Neural cell (in vitro differentiated cells): ENCODE measurements at regions not wholly inside any gene's neighbourhood (a gene's known extent, or its start where the extent isn't known, plus 50 kb on each side); places are given as distances from the start of the nearest gene placed in this dataset.

Experiments used
- H2AFZ ChIP-seq: fragments of 200-600, 300-800 bp; sonication (generic), shearing (Covaris generic); 2 replicates; pipeline ENCODE4 v1.6.0; 2014; ENCODE audit warnings: low read depth, mild to moderate bottlenecking, antibody characterized with exemption, low read length, moderate library complexity
- H3F3A ChIP-seq: fragments of 200-600 bp; shearing (Covaris generic); 2 replicates; pipeline ENCODE4 v1.6.1; 2016; ENCODE audit warnings: mild to moderate bottlenecking, moderate library complexity, mixed read lengths, antibody characterized with exemption, low read length; ENCODE audit not compliant: insufficient read depth, poor library complexity, severe bottlenecking
- H3K27ac ChIP-seq: fragments of 200-600, 300-800 bp; sonication (generic), shearing (Covaris generic); 2 replicates; pipeline ENCODE4 v1.5.1; 2014; ENCODE audit warnings: mild to moderate bottlenecking, low read length, moderate library complexity
- H3K27me3 ChIP-seq: fragments of 300-800, 200-600 bp; sonication (generic), shearing (Covaris generic); 2 replicates; pipeline ENCODE4 v1.6.0; 2014; ENCODE audit warnings: mild to moderate bottlenecking, low read depth, low read length, moderate library complexity; ENCODE audit not compliant: insufficient read depth
- H3K36me3 ChIP-seq: fragments of 300-800, 200-600 bp; sonication (generic), shearing (Covaris generic); 2 replicates; pipeline ENCODE4 v1.5.1; 2014; ENCODE audit warnings: mild to moderate bottlenecking, antibody characterized with exemption, low read length, moderate library complexity; ENCODE audit not compliant: insufficient read depth
- H3K4me2 ChIP-seq: fragments of 300-800, 200-600 bp; sonication (generic), shearing (Covaris generic); 2 replicates; pipeline ENCODE4 v1.6.0; 2014; ENCODE audit warnings: mild to moderate bottlenecking, low read length
- H3K4me3 ChIP-seq: fragments of 300-800, 200-600 bp; sonication (generic), shearing (Covaris generic); 2 replicates; pipeline ENCODE4 v1.5.1; 2014; ENCODE audit warnings: mild to moderate bottlenecking, low read length, moderate library complexity
- H3K79me2 ChIP-seq: fragments of 200-600 bp; shearing (Covaris generic); replicated peaks from 2 replicates; pipeline ENCODE4 v1.6.0; 2014; ENCODE audit warnings: mild to moderate bottlenecking, low read length, moderate library complexity; ENCODE audit not compliant: insufficient read depth
- H3K9ac ChIP-seq: fragments of 300-800, 200-600 bp; sonication (generic), shearing (Covaris generic); 2 replicates; pipeline ENCODE4 v1.6.1; 2016; ENCODE audit warnings: mild to moderate bottlenecking, low read length, mixed read lengths
- H3K9me2 ChIP-seq: fragments of 200-600 bp; shearing (Covaris generic); 2 replicates; pipeline ENCODE4 v1.6.1; 2016; ENCODE audit warnings: mild to moderate bottlenecking, low read length, mixed read lengths; ENCODE audit not compliant: insufficient read depth
- H3K9me3 ChIP-seq: fragments of 200-600, 300-800 bp; sonication (generic), shearing (Covaris generic); 2 replicates; pipeline ENCODE4 v1.6.1; 2016; ENCODE audit warnings: mild to moderate bottlenecking, mixed run types, low read length, moderate library complexity, mixed read lengths
- H4K20me1 ChIP-seq: fragments of 200-600 bp; shearing (Covaris generic); 2 replicates; pipeline ENCODE4 v1.6.1; 2016; ENCODE audit warnings: mild to moderate bottlenecking, mixed run types; ENCODE audit not compliant: insufficient read depth
- EP300 ChIP-seq: fragments of 450-650 bp; conservative IDR thresholded peaks from 2 replicates; pipeline ENCODE4 v1.6.1; 2014; ENCODE audit warnings: antibody characterized with exemption, mild to moderate bottlenecking, moderate library complexity; ENCODE audit not compliant: poor library complexity, severe bottlenecking
- EZH2 ChIP-seq: fragments of 200-600, 300-800 bp; shearing (Covaris generic), sonication (generic); IDR thresholded peaks from 2 replicates; pipeline ENCODE4 v1.6.1; 2014; ENCODE audit warnings: antibody characterized with exemption, low read length, borderline replicate concordance, mild to moderate bottlenecking; ENCODE audit not compliant: insufficient read depth, poor library complexity, severe bottlenecking
- MXI1 ChIP-seq: fragments of 450-650 bp; conservative IDR thresholded peaks from 2 replicates; pipeline ENCODE4 v1.6.1; 2014; ENCODE audit warnings: antibody characterized with exemption, mild to moderate bottlenecking; ENCODE audit not compliant: poor library complexity, severe bottlenecking
- POLR2AphosphoS5 ChIP-seq: IDR thresholded peaks from 2 replicates; pipeline ENCODE4 v1.6.1; 2012
- RAD21 ChIP-seq: fragments of 450-650 bp; conservative IDR thresholded peaks from 2 replicates; pipeline ENCODE4 v1.6.1; 2014; ENCODE audit warnings: antibody characterized with exemption, mild to moderate bottlenecking, moderate library complexity
- SMC3 ChIP-seq: fragments of 450-650 bp; conservative IDR thresholded peaks from 2 replicates; pipeline ENCODE4 v1.6.1; 2014; ENCODE audit warnings: antibody characterized with exemption, mild to moderate bottlenecking, moderate library complexity; ENCODE audit not compliant: poor library complexity
- TAF1 ChIP-seq: IDR thresholded peaks from 2 replicates; pipeline ENCODE4 v1.6.1; 2012; ENCODE audit warnings: low read depth
- TF ChIP-seq, protein P1 (sequence below): fragments of 450-650 bp; IDR thresholded peaks from 2 replicates; pipeline ENCODE4 v1.5.1; 2014; ENCODE audit warnings: antibody characterized with exemption, mild to moderate bottlenecking, moderate library complexity; ENCODE audit not compliant: poor library complexity, severe bottlenecking
- TF ChIP-seq, protein P2 (sequence below): IDR thresholded peaks from 2 replicates; pipeline ENCODE4 v1.6.1; 2012; ENCODE audit warnings: borderline replicate concordance

DNA sequence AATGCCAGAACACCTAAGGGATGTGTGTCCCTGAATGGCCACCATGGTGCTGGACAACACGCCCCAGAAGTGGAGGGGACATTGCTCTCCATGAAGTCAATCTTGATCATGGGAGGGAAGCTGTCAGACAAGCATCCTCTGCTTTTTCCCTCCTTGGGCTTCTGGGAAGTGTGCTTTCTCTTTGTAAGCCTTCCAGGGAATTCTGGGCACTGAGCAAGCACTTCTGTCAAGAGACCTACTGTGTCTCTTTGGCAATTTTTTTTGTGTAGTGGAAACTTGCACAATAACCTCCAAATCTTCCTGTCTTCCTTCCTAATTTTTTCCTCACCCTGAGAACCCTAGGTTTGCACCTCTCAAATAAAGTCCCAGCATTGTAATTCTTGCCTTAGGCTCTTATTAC, 132.0 kb downstream of the SEC61B start:
- H3K27me3 ChIP-seq: no peaks in the 10 kb centered on the region
- H3K4me3 ChIP-seq: no peak overlapping the region
- H3F3A ChIP-seq: no peaks in the 10 kb centered on the region
- no peak overlapping the region for H3K4me2 ChIP-seq
- no peaks in the 10 kb centered on the region for H3K79me2 ChIP-seq
- H3K36me3 ChIP-seq: no peaks in the 10 kb centered on the region
- TF ChIP-seq EP300 (no peak), EZH2 (no peak), POLR2AphosphoS5 (no peak), RAD21 (no peak), TAF1 (no peak), SMC3 (no peak), MXI1 (no peak)
- TF ChIP-seq, protein P1, sequence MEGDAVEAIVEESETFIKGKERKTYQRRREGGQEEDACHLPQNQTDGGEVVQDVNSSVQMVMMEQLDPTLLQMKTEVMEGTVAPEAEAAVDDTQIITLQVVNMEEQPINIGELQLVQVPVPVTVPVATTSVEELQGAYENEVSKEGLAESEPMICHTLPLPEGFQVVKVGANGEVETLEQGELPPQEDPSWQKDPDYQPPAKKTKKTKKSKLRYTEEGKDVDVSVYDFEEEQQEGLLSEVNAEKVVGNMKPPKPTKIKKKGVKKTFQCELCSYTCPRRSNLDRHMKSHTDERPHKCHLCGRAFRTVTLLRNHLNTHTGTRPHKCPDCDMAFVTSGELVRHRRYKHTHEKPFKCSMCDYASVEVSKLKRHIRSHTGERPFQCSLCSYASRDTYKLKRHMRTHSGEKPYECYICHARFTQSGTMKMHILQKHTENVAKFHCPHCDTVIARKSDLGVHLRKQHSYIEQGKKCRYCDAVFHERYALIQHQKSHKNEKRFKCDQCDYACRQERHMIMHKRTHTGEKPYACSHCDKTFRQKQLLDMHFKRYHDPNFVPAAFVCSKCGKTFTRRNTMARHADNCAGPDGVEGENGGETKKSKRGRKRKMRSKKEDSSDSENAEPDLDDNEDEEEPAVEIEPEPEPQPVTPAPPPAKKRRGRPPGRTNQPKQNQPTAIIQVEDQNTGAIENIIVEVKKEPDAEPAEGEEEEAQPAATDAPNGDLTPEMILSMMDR: no peak
- TF ChIP-seq, protein P2, sequence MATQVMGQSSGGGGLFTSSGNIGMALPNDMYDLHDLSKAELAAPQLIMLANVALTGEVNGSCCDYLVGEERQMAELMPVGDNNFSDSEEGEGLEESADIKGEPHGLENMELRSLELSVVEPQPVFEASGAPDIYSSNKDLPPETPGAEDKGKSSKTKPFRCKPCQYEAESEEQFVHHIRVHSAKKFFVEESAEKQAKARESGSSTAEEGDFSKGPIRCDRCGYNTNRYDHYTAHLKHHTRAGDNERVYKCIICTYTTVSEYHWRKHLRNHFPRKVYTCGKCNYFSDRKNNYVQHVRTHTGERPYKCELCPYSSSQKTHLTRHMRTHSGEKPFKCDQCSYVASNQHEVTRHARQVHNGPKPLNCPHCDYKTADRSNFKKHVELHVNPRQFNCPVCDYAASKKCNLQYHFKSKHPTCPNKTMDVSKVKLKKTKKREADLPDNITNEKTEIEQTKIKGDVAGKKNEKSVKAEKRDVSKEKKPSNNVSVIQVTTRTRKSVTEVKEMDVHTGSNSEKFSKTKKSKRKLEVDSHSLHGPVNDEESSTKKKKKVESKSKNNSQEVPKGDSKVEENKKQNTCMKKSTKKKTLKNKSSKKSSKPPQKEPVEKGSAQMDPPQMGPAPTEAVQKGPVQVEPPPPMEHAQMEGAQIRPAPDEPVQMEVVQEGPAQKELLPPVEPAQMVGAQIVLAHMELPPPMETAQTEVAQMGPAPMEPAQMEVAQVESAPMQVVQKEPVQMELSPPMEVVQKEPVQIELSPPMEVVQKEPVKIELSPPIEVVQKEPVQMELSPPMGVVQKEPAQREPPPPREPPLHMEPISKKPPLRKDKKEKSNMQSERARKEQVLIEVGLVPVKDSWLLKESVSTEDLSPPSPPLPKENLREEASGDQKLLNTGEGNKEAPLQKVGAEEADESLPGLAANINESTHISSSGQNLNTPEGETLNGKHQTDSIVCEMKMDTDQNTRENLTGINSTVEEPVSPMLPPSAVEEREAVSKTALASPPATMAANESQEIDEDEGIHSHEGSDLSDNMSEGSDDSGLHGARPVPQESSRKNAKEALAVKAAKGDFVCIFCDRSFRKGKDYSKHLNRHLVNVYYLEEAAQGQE: no peak
- H4K20me1 ChIP-seq: no peaks in the 10 kb centered on the region
- H2AFZ ChIP-seq: no peak overlapping the region
- no peak overlapping the region for H3K27ac ChIP-seq
- H3K9me2 ChIP-seq: no peaks in the 10 kb centered on the region
- H3K9ac ChIP-seq: no peak overlapping the region
- H3K9me3 ChIP-seq: no peaks in the 10 kb centered on the region

DNA sequence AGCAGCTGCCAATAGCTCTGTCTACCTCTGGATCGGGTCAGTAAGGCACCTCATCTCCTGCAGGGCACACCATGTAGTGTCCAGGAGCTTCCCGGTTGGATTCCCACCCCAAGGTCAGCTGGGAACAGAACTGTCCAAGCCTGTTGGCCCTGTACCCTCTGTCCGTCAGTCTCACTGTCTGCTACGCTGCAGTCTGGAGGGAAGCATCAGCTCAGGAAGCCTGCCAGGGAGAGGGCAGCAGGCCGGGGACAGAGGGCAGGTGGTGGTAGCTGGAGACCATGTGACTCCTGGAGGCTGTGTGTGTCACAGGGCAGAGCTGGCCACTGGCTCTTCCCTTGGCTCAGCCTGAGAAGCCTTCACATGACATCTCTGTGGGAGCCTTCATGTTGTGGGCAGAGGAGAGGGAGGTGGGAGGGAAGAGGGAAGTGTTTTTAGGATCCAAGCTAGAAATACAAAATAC, 134.5 kb downstream of the SEC61B start:
- Histone ChIP-seq H3F3A (no peaks in the 10 kb centered on the region), H3K9me3 (no peaks in the 10 kb centered on the region), H3K9me2 (no peaks in the 10 kb centered on the region), H3K27ac (no peak overlapping the region), H4K20me1 (no peaks in the 10 kb centered on the region), H3K27me3 (no peaks in the 10 kb centered on the region), H3K4me2 (no peak overlapping the region), H2AFZ (no peak overlapping the region), H3K4me3 (no peak overlapping the region), H3K36me3 (no peaks in the 10 kb centered on the region), H3K79me2 (no peaks in the 10 kb centered on the region), H3K9ac (no peak overlapping the region)
- TF ChIP-seq POLR2AphosphoS5 (no peak), SMC3 (no peak), MXI1 (no peak), RAD21 (no peak), EZH2 (no peak), EP300 (no peak), TAF1 (no peak)
- TF ChIP-seq, protein P2: no peak
- TF ChIP-seq, protein P1: no peak
